NCI-H146 treated with DMSO at 0.1 percent for 48 hours (cell line): ENCODE measurements at regions not wholly inside any gene's neighbourhood (a gene's known extent, or its start where the extent isn't known, plus 50 kb on each side); places are given as distances from the start of the nearest gene placed in this dataset.

Experiments used
- DNase-seq: peaks from one replicate; lab custom pipeline; 2025; ENCODE audit not compliant: unreplicated experiment; lab: John Stamatoyannopoulos, UW

GRCh38 chr20:24813080-24813479, 136.0 kb upstream of the CST7 start:
- no peak for DNase-seq

GRCh38 chr20:24813496-24813895, 135.6 kb upstream of the CST7 start:
- no peak for DNase-seq

GRCh38 chr20:24813936-24814335, 135.1 kb upstream of the CST7 start:
- DNase-seq, result no peak

- no peak for DNase-seq
Measured at GRCh38 chr20:24814556-24815195, 134.4 kb upstream of the CST7 start.

- DNase-seq, result no peak
Measured at GRCh38 chr20:24815196-24815815, 133.8 kb upstream of the CST7 start.

GRCh38 chr20:24815931-24816330, 133.1 kb upstream of the CST7 start:
- DNase-seq, result no peak

GRCh38 chr20:24816431-24816830, 132.6 kb upstream of the CST7 start:
- DNase-seq, result no peak

- no peak for DNase-seq
Measured at GRCh38 chr20:24816907-24817306, 132.2 kb upstream of the CST7 start.

GRCh38 chr20:24817351-24817750, 131.7 kb upstream of the CST7 start:
- DNase-seq, result no peak

- DNase-seq, result no peak
Measured at GRCh38 chr20:24818056-24818455, 131.0 kb upstream of the CST7 start.

- DNase-seq, result no peak
Measured at GRCh38 chr20:24819331-24819965, 129.6 kb upstream of the CST7 start.

- no peak for DNase-seq
Measured at GRCh38 chr20:24820345-24820744, 128.7 kb upstream of the CST7 start.

GRCh38 chr20:24821391-24821790, 127.7 kb upstream of the CST7 start:
- no peak for DNase-seq

GRCh38 chr20:24823176-24823784, 125.8 kb upstream of the CST7 start:
- no peak for DNase-seq

- DNase-seq, result no peak
Measured at GRCh38 chr20:24823989-24824693, 124.9 kb upstream of the CST7 start.

- DNase-seq, result no peak
Measured at GRCh38 chr20:24825591-24825990, 123.5 kb upstream of the CST7 start.

- no peak for DNase-seq
Measured at GRCh38 chr20:24827603-24828295, 121.3 kb upstream of the CST7 start.

- no peak for DNase-seq
Measured at GRCh38 chr20:24828992-24829648, 119.9 kb upstream of the CST7 start.

GRCh38 chr20:24829649-24830370, 119.3 kb upstream of the CST7 start:
- no peak for DNase-seq

GRCh38 chr20:24830649-24831048, 118.4 kb upstream of the CST7 start:
- no peak for DNase-seq
